HG03196 (cell line): ENCODE measurements at regions not wholly inside any gene's neighbourhood (a gene's known extent, or its start where the extent isn't known, plus 50 kb on each side); places are given as distances from the start of the nearest gene placed in this dataset.
A peak's percentile ranks its signal among the peaks of the same experiment; 100 is the strongest.

ENCODE experiments used
- ATAC-seq: cut with Tn5 transposase; IDR thresholded peaks from one replicate; pipeline ENCODE4 v1.9.1; 2021; ENCODE audit not compliant: unreplicated experiment

DNA sequence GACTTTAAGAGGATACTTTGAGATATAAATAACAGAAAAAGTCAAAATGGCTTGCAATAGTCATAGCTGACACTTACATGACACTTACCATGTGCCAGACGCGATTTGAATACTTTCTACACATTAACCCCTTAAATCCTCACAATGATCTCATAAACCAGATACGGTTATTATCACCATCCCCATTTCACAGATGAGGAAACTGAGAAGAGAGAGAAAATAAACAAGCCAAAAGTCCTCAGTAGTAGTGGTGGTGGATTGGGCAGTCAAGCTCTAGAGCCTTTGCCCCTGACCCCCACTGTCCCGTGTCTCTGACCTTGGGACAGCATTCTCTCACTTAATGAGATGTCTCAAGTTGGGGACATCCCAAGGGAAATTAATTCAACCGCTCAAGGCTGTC, 105.2 kb upstream of the TAF1B start:
- ATAC-seq = no peak

DNA sequence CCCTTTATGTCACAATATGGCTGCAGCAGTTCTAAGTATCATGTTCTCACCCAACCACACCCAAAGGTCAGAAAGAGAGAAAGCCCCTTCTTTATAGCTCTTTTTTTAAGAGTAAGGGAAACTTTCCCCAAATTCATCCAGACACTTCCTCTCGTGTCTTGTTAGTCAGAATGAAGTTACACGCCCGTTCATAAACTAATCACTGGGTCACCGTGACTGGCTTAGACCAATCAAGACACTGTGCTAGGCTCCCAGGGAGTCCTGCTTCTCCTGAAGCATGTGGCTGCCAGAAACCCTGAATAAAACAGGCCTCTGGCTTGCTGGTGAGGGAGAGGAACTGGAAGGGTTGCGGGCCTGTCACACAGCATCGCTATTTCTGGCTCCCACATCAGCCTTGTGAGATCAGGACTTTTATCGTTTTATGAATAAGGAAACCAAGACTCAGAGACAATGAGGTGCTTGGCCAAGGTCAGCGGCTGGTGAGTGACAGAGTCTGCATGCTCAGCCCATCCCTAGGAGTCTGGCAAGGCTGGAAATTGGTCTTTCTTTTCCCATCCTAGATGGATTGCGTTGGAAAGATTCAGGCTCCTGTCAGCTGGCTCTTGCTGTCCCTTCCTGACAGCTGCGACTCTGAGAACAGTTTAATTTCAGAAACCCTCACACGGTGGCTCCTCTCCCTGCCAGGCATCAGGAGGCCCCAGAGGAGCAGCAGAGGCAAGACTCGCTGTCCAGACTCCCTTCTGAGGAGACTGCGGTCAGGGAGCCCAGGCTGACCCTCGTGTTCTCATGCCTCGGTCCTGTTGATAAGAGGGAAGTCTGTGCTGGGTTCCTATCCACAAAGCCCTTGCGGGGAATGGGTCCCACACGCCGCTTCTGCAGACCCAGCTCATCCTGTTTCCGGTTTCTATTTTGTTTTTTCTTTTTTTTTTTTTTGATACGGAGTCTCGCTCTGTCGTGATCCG, 104.5 kb upstream of the TAF1B start:
- no peak for ATAC-seq

DNA sequence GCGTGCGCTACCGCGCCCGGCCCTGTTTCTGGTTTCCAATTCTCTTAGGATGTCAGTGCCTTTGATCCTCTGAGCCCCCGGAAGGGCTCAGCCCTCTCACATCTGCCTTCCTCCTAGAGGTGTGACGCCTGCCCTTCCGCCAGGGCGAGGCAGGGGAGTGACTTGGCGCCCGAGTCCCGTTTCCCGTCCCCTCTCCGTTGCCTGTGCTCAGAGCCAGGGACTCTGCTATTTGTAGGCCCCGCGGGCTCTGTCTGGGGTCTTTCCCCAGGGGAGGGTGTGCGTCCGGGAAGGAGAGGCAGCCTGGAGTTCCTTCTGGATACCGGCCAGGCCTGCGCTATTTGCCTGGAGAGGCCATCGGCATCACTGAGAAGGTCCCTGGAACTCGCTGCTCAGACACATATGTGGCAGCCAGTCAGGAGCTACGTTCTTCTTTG, 103.7 kb upstream of the TAF1B start:
- ATAC-seq = no peak

DNA sequence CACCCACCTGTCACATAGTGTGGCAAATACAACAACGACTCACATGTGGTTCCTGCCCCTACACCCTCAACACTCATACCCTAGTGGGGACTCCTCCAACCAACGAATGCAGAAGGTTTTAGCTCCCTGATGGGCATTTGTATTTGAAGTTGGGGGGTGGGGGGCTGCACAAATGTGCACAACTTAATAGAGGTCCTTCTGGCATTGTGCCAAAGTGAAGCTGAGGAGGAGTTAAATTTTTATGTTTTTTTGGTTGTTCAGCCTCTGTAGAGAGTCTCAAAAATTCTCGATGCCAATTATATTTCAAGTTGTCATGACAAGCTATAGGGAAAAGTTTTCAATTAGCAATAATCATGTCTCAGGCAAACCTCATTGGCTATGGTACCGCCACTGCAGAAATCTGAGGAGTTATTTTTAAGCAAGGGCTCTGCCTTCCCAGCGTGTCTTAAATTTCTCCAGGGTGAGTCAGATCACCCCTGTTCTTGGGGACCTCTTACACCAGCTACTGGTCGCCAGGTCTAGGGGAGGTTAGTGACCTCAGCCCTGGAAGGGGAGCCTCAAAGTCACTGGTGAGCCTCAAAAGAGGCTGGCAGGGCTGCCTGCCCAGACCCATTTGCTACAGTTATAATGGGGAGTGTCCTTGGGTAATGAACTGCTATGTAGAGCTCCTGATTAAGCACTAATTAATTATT, 102.7 kb upstream of the TAF1B start:
- ATAC-seq = no peak

DNA sequence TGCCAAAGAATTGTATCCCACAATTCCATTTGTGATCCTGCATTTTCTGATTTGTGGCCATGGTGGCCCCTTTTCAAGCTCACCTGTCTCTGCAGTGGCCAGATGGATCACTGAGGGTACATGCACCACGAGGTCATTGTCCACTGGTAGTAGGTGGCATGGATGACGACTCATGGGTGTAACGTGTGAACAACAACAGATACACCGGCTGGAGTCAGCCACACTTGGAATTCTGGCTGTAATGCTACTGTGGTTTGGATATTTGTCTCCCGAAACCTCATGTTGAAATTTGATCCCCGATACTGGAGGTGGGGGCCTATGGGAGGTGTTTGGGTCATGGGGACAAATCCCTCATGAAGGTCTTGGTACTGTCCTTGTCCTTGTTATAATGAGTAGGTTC, 102.2 kb upstream of the TAF1B start:
- no peak for ATAC-seq

DNA sequence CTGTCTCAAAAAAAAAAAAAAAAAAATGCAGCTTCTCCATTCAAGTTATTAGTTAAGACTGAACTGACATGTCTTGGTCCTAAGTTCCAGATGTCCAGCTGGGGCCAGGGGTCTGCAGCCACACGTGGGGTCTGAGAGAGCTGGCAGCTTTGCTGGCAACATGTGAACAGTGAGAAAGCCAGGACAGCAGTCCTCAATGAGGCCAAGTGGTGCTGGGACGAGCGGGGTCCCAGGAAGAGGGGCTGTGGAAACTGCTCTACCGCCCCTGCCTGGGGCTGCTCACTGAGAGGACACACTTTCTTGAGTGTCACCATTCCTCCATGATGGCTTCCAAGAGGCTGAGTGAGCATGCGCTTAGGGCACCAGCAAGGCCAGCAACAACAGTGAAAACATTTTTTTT, 100.7 kb upstream of the TAF1B start:
- no peak for ATAC-seq

DNA sequence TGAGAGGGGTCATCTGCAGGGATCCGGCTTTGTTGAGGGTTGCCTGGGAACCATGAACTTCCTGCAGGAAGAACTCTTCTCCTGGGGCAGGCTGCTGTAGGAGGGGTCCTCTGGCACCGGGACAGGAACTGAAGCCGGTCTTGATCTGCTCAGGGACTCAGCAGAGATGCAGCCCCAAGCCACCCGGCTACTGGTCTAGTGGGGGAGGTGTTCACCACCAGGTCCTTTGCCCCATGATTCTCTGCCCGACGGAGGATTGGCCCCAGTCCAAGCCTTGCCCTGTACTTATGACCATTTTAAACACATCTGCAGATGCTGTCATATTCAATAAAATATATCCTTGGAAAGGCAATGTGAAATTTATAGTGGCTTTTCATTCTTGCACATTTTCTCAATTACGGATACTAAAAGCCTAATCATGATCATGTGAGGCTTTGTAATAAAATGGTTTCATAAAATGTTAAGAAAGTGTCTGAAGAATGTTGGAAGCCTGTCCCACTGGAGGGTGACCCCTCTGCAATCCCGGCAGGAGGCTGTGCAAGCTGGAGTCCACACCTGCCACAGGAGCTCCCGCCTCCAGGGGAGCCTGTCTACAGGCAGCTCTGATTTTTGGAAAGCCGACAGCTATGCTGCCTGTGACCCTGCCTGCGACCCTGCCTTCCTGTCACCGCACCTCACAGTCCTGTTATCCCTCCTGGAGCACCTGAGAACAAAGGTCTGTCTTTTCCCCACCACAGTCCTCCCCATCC, 98.8 kb upstream of the TAF1B start:
- ATAC-seq = no peak

DNA sequence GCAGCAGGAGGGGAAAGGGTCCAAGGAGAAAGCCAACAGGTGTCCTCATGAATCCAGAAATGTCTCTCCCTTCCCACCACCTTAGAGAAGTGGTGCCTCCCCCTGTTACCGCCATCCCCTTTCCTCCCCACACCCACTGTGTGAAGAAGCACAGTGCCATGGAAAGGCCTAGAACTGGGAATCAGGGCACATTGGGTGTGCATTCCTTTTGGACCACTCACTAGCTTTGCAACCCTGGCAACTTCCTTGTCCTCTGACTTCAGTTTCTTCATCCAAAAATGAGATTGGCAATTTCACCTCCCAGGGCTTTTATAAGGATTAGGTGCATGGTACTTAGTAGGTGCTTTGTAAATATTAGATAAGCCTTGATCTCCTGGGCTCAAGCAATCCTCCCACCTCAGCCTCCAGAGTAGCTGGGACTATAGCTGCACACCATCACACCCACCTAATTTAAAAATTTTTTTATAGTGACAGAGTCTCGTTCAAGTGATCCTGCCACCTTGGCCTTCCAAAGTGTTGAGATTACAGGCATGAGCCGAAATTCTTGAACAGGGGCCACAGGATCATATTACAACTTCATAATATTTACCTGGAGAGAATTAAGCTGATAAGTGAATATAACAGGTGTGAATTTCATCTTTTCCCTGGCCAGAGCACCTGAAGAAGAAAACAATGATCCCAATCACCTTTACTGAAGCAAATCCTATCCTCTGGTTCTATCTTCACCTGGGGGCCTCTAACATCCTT, 97.9 kb upstream of the TAF1B start:
- no peak for ATAC-seq

DNA sequence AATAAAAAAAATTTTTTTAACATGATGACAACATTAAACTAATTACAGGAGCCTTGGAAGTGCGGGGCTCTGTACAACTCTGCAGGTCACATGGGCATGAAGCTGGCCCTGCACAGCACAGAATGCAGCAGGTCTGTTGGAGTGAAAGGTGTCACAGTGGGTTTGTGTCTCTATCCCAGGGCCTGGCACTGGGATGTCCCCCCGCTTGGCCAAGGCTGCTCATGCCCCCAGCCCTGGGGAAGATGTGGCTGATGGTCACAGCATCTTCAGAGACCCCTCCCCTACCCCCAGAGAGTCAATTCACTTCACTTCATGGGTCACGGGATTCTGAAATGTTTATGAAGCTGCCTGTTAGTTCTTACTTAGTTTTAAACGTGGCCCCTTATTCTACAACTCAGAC, 95.9 kb upstream of the TAF1B start:
- no peak for ATAC-seq

DNA sequence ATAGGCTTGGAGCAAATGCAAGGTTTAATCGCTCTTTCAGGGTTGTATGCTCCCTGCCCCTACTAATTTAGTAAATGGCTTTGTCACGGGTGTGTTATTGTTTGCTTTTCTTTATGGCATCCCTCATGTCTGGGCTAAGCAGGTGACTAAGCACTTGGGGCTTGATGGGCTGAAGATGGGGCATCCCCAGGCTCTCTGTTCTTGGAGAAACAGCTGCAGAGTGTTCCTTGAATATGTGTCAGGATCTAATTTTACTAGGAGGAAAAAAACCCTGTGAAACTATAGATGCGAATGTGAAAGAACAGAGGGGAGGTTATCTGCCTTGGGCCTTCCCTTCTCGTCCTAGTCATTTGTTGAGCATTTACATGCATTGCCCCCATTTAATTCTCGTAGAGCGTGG, 94.7 kb upstream of the TAF1B start:
- no peak for ATAC-seq

DNA sequence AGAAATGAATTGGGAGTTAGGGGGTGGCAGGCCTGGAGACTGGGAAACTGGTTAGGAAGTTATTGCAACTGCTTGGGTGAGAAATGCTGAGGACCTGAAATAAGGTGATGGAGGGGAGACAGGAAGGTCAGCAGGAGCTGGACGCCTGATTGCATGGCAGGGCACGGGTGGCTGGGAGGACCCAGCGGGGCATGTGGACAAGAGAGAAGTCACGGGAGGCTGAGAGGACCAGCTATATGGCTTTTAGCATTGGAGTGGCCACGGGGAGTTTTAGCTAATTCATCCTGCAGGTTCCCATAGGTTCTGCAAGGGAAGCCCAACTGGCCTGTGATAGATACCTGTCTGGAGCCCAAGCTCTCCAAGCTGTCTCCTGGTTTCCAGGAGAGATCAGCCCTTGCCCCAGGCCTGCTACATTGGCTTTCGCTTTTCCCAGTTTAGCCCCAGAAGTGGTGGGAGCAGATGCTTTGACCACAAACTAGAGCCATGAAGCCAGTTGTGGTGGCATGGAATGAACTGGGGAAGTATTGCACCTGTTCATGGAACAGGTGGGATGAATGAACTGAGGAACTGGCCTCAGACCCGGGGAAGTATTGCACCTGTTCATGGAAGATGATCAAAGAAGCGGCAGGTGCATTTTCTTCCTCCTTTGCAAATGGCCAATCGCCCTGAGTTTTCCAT, 93.6 kb upstream of the TAF1B start:
- no peak for ATAC-seq

DNA sequence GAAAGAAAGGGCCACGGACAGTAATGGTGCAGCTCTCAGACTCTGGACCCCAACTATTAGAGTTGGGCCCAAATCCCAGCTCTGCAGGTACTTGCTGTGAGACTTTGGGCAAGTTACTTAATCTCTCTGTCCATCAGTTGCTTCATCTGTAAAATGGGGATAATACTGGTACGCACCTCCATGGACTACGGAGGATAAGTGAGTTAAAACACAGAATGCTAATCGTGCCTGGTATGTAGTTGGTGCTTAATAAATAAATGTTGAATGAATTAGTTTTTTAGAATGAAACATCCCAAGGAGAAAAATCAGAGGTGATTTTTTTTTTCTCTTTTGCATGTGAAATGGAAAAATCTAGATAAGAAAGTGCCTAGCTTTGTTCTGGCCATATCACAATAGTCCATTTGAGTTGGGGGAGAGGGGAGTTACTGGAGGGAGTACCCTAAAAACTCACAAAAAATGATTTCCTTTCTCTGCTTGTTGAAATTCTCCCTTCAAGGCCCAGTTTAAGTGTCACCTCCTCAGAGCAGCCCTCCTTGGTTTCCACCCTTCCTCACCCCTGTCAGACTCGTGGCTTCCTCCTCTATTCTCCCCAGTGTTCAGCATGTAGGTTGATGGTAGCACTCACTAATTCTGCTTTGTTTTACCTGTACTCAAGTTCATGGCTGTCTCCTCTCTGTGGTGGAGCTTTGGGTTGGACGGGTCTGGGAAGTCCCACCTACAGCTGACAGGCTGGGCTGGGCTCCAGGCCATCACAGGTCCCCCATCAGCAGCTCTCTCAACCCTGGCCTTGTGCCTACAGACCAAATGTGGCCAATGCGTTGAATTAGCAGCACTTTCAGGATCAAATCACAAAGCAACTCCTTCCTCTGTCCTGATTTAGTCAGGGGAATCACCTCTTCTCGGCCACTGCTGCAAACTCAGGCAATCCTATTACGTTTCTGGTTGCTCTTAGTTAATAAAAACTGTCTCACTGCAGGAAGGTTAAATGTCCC, 92.8 kb upstream of the TAF1B start:
- no peak for ATAC-seq

DNA sequence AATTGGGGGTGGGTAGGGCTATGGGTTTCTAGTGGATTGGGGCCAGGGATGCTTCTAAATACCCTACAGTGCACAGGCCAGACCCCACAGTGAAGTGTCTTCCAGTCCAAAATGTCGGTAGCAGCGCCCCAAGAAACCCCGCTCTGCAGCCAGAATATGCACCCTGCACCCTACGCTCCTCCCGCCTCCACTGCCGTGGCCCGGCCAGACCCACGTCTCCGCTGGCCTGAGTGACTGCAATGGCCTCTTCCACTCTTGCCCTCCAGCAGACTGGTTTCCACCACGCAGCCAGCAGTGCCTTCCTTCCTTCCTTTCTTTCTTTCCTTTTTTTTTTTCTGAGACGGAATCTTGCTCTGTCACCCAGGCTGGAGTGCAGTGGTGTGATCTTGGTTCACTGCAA, 91.4 kb upstream of the TAF1B start:
- ATAC-seq = no peak

DNA sequence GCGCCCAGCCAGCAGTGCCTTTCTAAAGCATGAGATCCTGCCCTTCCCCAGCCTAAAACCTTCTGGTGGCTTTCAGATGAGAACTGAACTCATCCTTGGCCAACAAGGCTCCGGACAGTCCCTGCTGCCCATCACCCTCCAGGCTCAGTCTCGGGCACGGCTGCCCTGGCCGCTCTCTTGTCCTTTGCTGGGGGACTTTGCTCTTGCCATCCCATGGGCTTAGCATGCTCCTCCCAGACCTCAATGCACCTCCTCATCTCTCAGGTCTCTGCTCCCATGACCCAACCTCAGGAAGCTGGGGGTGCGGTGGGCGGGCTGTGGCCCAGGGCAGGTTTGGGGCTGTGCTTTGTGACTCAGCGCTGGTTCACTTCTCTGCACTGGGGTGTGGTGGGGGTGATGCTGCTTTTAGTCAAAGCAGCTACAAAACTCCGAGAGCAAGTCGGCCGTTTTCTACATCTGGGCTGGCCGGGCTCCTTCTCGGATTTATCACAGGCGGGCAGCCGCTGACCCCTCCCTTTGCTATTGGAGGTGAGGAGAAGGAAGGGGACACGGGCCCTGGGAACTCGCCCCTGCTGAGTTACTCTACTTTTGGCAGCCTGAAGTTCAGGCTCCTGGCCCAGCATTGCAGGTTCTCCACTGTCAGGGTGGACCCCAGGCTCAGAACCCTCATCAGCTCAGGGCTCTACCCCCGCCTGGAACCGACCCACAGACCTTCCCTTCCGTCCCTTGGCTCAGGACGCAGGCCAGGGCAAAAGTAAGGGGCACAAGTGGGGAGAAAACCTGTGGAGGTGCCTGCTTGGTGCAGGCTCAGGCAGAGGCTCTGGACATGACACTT, 90.6 kb upstream of the TAF1B start:
- no peak for ATAC-seq

DNA sequence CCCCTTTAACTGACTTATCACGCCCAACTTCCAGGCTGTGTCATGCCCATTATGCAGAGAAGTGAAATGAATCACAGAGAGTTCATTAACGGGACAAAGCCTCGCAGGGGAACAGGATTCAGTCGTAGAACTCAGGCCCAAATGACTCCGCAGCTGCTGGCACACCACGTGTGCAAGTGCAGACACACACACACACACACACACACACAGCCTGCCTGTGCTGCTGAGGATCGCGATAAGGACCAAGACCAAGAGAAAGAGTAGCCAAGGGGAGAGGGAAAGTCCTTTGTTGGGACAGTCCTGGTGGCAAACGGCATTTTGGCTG, 90.0 kb upstream of the TAF1B start:
- ATAC-seq = peak; percentile 71

DNA sequence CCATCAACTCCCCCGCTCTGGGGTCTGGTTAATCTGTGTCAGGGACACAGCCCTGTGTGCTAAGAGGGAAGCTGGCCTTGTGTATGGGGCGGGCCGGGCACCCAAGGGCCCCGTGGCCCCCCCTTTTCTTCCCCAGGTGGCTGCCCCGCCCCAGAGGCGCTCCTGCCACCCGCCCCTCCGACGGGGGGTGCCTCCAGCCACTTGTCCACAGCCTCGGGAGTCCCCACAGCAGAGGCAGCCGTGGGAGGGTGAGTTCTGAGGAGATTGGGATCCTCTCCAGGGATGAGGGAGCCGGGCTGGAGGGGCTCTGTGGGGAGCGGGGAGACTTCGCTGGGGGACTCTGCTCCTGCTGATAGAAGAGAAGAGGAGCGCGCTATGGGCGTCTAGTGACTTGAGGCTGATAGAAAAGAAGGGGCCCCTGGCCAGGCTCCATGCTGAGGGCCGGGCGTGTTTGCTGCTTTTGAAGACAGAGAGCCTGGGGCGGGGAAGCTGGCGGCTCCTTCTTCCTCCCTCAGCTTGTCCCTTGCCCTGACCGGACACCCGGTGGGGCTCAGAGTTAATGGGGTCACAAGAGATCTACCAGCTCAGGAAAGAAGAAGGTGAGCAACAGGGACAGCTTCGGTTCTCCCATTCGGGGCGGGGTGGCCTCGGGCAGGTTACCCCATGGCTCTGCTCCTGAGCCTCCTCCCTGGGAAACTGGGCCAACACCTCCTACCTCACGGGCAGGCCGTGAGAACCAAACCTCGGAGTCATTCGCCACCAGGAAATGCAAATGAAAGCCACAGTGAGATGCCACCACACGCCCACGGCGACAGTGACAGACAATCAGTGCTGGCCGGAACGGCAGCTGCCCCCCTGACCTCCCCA, 89.4 kb upstream of the TAF1B start:
- ATAC-seq = peak; percentile 3

DNA sequence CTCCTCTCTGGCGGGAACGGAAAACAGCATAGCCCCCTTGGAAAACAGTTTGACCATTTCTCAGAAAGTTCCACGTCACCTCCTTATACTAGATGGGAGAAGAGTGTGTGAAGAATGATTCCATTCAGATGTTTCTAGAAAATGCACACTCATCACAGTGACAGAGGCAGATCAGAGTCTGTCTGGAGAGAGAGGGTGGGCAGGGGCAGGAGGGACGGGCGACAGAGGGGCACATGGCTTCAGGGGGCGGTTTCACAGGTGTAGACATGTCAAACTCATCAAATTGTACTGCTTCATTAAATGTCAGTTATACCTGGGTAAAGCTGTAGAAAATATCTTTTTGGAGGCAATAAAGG, 88.8 kb upstream of the TAF1B start:
- no peak for ATAC-seq

DNA sequence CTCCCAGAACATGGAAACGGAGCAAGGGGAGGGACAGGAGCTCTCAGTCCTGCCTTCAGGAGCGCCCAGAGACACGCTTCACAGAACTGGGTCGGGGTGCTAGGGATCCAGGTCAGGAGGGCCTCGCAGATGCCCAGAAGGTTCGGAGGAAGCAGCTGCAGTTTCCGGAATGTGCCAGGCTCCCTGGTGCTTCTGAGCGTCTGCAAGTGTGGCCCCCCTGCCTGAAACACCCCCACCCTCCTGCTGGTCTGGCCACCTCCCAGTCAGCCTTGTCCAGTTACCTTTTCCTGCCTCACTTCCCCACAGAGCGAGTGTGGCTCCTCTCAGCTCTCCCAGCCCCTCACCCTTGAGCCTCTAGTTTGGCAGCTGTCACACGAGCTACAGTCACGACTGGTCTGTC, 88.3 kb upstream of the TAF1B start:
- ATAC-seq = no peak
